GM19099 (cell line): ENCODE measurements at regions not wholly inside any gene's neighbourhood (a gene's known extent, or its start where the extent isn't known, plus 50 kb on each side); places are given as distances from the start of the nearest gene placed in this dataset.

Experiments used
- POLR2A ChIP-seq: IDR thresholded peaks from 3 replicates; pipeline ENCODE4 v1.6.1; 2011; ENCODE audit warnings: low read depth; ENCODE audit not compliant: insufficient read length; ENCODE audit errors: extremely low read depth

- TF ChIP-seq POLR2A, result no peak
Measured at GRCh38 chr14:34243401-34243800, 218.6 kb downstream of the SPTSSA start.

DNA sequence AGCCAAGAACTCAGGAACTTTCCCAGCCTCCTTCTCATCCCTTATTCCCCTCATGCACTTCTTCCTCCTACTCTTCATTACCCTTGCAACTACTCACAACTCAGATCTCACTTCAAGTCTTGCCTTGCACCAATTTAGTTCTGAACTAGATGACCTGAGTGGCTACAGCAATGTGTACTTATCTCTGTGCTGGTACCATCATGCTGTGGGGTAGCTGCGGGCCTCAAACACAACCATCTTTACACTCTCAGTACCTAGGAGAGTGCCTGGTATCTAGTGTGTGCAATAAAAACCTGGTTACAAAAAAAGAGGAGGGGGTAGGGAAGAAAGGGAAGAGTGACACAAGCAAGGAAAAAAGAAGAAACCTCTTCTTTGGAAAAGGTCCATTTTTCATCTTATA is 219.0 kb downstream of the SPTSSA start:
- TF ChIP-seq POLR2A, result no peak

DNA sequence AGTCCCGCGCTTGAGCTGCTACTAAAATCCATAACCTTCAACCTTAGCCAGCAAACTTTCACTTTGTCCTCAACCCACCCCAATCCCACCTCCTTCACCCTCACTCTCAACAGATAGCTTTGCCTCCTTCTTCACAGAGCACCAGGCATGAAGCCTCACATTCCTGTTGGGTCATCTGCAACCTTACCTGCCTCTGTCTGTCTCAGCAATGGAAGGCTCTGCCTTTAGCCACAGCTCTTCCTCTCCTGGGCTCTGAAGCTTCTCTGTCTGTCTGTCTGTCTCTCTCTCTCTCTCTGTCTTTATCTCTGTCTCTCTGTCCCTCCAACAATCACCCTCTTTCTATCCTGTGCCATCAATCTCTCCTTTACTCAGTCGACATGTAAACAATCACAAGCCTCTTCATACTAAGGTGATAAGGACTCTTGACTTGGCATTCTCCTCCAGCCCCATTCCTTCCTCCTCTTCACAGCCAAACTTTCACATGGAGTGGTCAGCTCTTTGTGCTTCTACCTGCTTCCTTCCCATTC is 220.8 kb downstream of the SPTSSA start:
- TF ChIP-seq POLR2A, result no peak

- TF ChIP-seq POLR2A, result no peak
Measured at GRCh38 chr14:34238610-34239009, 223.4 kb downstream of the SPTSSA start.

DNA sequence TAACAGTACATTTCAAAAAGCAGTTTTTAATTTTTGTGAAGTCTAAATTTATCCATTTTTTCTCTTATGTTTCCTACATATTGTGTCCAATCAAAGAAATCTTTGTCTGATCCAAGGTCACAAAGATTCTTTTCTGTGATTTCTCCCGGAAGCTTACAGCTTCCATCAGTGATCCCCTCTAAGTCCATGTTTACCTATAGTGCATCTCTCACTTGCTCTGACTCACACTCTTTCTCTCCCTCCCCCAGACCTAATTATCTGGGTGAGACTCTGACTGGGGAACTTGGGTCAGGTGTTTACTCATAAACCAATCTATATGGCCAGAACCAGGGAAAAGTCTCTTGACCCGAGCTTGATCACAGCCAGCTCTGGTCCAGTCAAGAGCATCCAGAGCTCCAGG is 224.4 kb downstream of the SPTSSA start:
- no peak for TF ChIP-seq POLR2A

- no peak for TF ChIP-seq POLR2A
Measured at GRCh38 chr14:34237081-34237480, 225.0 kb downstream of the SPTSSA start.

GRCh38 chr14:34235643-34236300 is 226.3 kb downstream of the SPTSSA start:
- TF ChIP-seq POLR2A, result no peak

GRCh38 chr14:34234258-34234657 is 227.8 kb downstream of the SPTSSA start:
- TF ChIP-seq POLR2A, result no peak

DNA sequence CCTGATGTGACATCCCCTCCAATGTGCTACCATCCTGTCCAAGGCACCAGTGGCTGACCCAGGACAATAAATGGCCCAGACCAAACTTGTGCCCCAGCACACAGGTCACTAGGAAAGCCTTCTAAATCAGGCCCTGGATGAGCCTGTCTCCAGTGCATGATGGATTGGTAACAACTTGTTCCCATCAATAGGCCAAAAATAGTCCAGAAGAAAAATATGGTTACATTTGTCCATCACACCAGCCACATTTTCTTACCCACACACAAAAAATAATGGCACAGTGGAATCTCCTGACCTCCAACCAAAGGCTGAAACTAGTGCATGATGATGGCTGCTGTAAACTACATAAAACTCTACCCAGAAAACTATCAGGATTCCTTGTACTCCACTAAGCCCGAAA is 228.4 kb downstream of the SPTSSA start:
- TF ChIP-seq POLR2A, result no peak

DNA sequence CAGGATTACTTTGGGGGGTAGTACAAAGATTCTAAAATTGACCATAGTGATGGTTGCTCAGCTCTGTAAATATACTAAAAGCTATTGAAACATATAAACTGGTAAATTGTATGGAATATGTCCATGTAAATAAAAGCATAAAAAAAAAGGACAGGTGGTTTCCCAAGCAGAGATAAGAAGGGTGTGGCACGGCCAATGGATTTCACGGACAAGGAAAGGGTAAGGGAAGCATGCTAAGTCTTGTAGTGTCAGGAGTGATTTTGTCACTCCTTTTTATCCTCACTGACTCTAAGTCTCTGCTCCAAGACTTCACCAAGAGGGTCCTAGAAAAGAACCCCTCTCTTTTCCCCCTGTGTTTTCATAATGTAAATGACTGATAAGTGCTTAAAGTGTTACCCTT is 229.2 kb downstream of the SPTSSA start:
- no peak for TF ChIP-seq POLR2A

- TF ChIP-seq POLR2A, result no peak
Measured at GRCh38 chr14:34231626-34232025, 230.4 kb downstream of the SPTSSA start.

- no peak for TF ChIP-seq POLR2A
Measured at GRCh38 chr14:34229140-34229539, 232.9 kb downstream of the SPTSSA start.

DNA sequence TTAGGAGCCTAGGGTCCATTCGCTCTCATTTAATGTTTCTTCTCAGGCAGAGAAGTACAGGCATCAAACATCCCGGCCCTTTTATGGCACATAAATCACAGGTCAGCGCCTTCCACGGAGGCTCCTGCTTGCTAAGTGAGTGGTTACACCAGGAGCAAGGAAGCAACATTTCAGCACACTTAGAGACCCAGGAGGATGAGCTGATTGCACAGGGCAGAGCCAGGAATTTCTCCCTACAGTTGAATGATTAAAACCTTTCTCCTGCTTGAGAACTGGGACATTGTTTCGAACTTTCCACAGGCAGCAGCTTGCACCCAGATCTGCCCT is 233.4 kb downstream of the SPTSSA start:
- no peak for TF ChIP-seq POLR2A

DNA sequence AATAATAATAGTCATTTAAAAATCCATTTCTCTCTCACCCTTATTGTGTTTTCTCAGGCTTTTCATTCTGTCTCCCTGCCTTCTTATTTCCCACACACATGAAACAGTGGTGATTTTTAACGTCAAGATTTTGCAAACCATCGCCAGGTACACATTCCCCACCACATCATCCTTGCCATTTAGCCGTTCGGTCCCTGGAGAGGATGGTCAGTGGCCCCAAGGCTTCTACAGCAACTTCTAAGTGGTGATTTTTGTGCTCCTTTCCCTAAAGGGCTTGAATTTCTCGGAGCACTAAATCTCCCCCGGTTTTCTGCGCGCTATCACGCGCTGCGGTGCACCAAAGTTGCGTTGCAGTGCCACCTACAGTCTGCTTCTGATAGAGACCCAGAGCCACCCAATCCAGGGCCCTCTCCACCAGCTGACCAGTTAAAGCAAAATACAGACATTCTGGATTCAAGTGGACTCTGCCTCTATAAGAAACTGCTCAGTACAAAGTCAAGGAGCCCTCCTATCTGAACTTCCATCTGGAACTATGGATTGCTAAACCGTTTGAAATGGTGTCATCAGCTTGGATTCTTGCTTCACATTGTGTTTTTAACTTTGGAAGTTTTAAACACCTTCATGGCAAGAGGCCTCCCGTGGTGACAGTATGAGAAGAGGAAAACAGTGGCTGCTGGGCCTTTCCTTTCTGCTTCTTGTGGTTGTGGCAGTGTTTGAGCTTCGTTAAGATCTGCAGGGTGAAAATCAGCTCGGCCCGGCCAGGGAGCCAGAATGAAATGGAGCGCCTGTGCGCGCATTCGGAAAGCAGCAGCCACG is 234.0 kb downstream of the SPTSSA start:
- TF ChIP-seq POLR2A, result no peak

DNA sequence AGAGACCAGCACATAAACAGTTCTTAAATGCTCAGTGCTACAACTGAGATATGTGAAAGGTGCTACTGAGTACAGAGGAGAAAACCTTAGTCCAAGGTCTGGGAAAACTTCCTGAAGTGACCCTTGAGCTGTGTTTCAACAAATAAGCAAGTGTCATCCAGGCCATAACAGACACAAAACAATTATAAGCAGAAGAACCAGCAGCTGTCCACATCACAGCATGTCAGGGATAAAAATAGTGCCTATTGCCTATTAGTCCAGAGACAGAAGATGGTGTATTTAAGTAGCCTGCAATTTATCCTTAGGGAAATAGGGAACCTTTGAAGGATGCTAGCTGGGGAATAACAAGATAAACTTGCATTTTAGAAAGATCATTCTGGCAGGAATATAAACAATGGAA is 237.8 kb downstream of the SPTSSA start:
- TF ChIP-seq POLR2A, result no peak
